NCI-H2171 (cell line): ENCODE measurements at regions not wholly inside any gene's neighbourhood (a gene's known extent, or its start where the extent isn't known, plus 50 kb on each side); places are given as distances from the start of the nearest gene placed in this dataset.
A peak's percentile ranks its signal among the peaks of the same experiment; 100 is the strongest.

Experiments
- DNase-seq: peaks from one replicate; lab custom pipeline; 2025; lab: John Stamatoyannopoulos, UW

DNA sequence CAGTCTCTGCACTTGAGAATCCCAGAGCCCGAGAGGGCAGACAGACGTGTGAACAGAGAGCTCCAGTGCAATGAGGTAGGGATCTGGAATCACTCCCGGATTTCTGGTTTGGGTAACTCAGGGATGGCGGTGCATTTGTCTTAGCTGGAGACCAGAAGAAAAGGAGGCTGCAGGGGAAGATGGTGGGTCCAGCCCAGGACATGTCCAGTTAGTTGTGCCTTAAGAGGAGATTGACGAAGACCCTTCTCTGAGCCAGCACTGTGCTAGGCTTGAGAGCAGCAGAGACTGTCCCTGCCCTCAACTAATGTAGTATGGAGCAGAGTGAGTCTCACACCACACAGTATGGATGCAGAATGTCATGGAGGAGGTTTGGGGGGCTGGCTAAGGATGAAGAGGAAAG is 150.6 kb upstream of the COPS8 start:
- DNase-seq = no peak

- DNase-seq = no peak
Observed at GRCh38 chr2:236935631-236936445, 149.9 kb upstream of the COPS8 start.

DNA sequence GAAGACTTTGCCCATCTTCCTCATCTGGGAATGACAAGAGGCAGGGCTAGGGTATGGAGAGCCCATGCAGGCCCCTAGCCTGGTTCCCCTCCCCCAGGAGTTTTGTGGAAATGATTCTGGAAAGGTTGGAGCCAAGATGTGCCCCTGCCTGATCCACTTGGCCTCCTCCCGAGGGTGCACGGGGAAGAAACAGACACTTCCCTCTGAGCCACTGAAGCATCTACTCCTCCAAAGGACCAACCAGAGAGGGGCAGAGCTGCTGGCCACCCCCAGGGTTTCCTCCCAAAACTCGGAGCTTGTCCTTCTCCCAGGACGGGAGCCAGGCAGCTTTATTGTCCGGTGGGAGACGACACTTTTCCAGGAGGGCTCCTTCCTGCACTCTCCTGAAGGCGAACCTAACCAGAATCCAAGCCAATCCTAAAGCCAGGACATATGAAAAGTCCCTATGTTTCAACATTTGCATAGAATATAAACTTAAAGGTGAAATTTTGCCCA is 149.2 kb upstream of the COPS8 start:
- no peak for DNase-seq

- no peak for DNase-seq
Observed at GRCh38 chr2:236938126-236938525, 147.6 kb upstream of the COPS8 start.

GRCh38 chr2:236939271-236939670 is 146.4 kb upstream of the COPS8 start:
- no peak for DNase-seq

DNA sequence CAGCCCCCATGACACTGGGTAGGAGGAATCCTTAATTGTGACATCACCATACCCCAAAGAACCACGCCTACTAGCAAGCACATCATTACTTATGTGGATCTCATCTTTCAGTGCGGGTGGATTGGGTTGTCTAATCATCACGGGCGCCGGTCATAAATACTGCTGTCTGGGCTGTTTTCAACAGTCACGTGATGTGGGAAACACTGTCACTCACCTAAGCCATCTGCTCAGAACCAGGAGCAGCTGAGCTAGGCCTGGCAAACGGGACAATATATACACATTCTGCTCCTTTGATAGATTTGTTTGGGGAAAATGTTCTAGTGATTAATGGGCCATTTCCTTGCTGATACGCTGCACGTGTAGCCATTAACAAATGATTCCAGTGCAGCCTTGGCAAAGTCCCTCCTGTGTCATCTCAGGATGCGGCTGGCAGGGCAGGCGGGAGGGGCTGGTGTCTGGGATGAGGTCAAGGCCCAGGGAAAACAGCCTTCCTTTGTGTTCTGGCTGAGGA is 145.9 kb upstream of the COPS8 start:
- peak; percentile 70 for DNase-seq

GRCh38 chr2:236940497-236940896 is 145.2 kb upstream of the COPS8 start:
- DNase-seq = no peak

- DNase-seq = no peak
Observed at GRCh38 chr2:236940916-236941520, 144.7 kb upstream of the COPS8 start.

- no peak for DNase-seq
Observed at GRCh38 chr2:236941551-236941950, 144.1 kb upstream of the COPS8 start.

DNA sequence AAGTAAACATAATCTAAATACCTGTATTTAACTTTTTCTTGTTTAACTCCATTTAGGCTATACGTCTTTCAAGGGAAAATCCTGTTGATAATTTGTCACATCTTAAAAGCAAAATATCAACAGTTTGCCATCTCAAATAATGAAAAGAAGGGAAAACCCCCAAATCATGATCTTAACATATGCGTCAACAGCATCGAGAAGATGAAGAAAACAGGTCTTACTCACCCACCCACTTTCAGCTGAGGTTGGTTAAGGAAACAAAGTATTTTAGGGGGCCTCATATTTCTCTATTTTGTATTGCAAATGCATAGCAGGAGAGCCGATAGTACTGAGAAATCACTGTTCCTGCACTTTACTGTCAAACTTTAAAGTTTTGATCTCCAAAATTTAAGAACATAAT is 143.1 kb upstream of the COPS8 start:
- no peak for DNase-seq

DNA sequence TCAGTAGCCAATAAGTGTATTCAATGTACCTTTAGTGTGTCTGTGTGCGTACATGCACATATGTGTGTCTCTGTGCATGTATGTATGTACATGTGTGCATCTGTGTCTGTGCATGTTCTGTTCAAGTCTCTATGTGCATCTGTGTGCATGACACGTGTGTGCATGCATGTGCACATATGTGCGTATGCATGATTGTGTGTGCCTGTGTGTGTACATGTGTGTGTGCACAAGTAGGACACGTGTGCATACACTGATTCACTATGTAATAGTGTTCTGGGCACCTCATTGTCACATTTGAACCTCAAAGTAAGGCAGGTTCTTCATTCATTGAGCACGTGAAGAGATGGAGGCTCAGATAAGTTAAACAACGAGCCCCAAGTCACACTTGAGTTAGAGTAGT is 142.6 kb upstream of the COPS8 start:
- DNase-seq = no peak

DNA sequence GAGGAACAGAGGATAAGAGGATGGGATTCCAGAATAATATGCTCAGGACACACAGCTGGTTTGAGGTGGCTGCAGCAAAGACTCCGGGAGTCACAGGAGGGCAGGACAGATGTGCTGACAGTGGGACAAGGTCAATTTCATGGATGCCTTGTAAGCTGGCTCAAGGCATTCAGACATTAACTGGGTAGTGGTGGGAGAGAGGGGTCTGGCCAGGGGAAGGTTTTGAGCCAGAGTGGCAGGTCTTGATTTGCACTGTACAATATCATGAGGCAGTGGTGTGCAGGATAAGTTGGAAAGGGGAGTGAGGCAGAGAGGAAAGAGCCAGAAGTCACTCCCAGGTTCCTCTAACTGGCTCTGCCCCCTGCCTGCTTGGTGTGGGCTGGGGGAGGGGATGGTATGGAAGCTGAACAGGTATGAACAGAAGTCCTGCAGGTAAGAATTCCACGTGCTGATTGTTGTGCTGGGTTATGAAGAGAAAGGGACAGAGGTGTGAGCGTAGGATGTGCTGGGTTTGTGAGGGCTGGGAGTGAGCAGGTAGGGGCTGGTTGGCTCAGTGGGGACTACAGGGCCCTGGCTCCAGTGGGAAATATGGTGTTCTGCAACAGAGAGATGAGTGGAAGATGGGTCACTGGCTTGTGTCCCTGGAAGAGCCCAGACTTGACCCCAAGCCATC is 141.7 kb upstream of the COPS8 start:
- no peak for DNase-seq

DNA sequence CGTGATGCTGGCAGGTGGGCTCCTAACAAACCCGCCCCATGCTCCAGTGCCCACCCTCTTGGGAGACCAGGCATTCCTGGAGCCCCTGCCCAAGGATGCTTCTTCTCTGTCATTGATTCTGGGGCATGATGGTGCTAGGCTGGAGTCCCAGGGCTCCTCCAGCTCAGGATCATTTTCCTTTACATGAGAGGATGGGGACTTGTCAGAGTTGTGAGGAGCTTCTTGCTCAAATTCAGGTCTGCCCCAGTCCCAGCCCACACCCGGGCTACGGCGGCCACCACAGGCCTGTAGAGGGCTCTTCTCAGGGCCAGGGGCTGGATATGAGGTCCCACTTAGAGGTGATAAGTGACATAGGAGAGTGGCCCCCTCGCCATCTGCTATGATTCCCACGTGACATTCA is 141.1 kb upstream of the COPS8 start:
- DNase-seq = no peak

DNA sequence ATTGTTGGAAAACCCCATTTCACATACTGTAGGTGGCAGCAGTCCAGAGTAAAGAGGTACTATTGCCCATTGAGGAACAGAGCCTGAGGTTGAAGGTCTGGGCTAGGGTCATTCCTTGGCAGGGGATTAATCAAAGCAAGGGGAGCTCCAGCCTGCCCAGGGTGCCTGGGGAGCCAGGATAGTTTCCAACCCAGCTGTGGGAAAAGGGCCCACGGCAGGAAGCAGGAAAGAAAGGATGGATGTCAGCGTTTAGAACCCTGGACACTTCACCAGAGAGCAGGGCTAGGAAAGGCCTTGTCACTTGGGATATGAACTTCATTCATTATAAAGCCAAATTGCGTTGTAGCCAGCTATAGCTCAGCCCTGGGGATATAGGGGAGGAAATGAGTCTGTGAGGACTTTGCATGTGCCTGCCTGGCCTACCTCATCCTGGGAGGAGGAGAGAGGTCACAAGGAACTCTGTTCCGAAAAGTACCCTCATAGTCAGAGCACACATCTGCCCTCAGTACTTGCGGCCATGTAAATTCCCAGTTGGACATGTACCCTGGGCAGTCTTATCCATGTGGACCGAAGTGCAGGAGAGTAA is 140.2 kb upstream of the COPS8 start:
- DNase-seq = no peak

- DNase-seq = no peak
Observed at GRCh38 chr2:236946871-236947270, 138.8 kb upstream of the COPS8 start.

GRCh38 chr2:236947294-236947693 is 138.4 kb upstream of the COPS8 start:
- DNase-seq = no peak

DNA sequence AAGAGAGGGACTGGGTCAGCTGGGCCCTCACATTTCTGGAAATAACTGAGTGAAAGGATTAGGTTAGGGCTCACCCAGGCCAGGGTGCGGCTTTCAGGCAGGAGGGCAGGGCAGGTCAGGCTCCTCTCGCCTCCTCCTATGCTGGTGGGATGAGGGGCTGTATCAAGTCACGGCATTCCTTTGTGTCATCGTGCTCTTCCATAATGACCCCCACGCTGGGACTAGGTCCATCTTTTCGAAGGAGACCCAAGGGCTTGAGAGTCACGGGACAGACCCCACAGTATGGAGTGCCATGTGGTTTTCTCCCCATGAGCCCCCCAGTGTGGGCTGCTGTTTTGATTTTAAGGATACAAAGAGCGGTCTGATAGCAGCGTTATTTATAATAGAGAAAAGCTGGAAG is 137.8 kb upstream of the COPS8 start:
- no peak for DNase-seq

- no peak for DNase-seq
Observed at GRCh38 chr2:236949089-236949905, 136.4 kb upstream of the COPS8 start.

DNA sequence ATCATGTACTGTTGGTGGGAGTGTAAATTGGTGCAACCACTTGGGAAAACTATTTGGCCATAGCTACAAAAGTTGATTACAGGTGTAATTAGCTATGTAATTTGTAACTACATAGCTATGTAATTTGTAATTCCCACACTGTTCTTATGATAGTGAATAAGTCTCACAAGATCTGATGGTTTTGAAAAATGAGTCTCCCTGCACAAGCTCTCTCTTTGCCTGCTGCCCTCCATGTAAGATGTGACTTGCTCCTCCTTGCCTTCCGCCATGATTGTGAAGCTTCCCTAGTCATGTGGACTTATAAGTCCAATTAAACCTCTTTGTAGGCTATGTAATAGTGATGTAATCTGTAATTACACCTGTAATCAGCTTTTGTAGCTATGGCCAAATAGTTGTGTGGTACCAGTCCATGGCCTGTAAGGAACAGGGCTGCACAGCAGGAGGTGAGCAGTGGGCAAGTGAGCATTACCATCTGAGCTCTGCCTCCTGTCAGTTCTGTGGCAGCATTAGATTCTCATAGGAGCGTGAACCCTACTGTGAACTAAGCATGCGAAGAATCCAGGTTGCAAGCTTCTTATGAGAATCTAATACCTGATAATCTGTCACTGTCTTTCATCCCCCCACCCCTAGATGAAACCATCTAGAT is 133.7 kb upstream of the COPS8 start:
- no peak for DNase-seq

- no peak for DNase-seq
Observed at GRCh38 chr2:236954641-236955040, 131.0 kb upstream of the COPS8 start.

- no peak for DNase-seq
Observed at GRCh38 chr2:236955521-236956030, 130.1 kb upstream of the COPS8 start.
